Ovary (tissue), 7 donors: ENCODE measurements at regions not wholly inside any gene's neighbourhood (a gene's known extent, or its start where the extent isn't known, plus 50 kb on each side); places are given as distances from the start of the nearest gene placed in this dataset.

Experiments
- DNase-seq, 5 donors: peaks; one replicate each; pipeline ENCODE4 v3.0.0-alpha.2; 2019 to 2020
- H3K27ac ChIP-seq, 2 donors: fragments of 200-600 bp; one replicate each; pipeline versions ENCODE4 v1.5.1 to v1.8.0; 2019 to 2022
- H3K27me3 ChIP-seq: fragments of 200-600 bp; one replicate; pipeline ENCODE4 v1.8.0; 2022
- H3K36me3 ChIP-seq: fragments of 200-600 bp; sonication (generic); one replicate; pipeline ENCODE4 v1.5.1; 2019
- H3K4me1 ChIP-seq: one replicate; pipeline ENCODE4 v1.8.1; 2013; ENCODE audit warnings: mild to moderate bottlenecking, moderate library complexity; ENCODE audit not compliant: insufficient read depth
- H3K4me3 ChIP-seq: fragments of 200-600 bp; sonication (generic); one replicate; pipeline ENCODE4 v1.5.1; 2017
- H3K9me3 ChIP-seq, 2 donors: fragments of 200-600 bp in 1 of 2; sonication (generic) in 1 of 2; one replicate each; pipeline versions ENCODE4 v1.5.1 to v1.8.1; 2013 to 2019; ENCODE audit warnings: mild to moderate bottlenecking in 1 of 2, moderate library complexity in 1 of 2
- CTCF ChIP-seq, 3 donors: fragments of 450-650 bp in 2 of 3; fragments of 200-600 bp in 1 of 3; IDR thresholded peaks; one replicate each; pipeline versions ENCODE4 v1.5.1 to v1.8.0; 2016 to 2022; ENCODE audit warnings: antibody characterized with exemption in 3 of 3, mild to moderate bottlenecking in 1 of 3
- EP300 ChIP-seq: sonication (generic); formaldehyde crosslinking; IDR thresholded peaks from one replicate; pipeline ENCODE4 v1.6.1; 2017; ENCODE audit warnings: antibody characterized with exemption
- POLR2A ChIP-seq: fragments of 450-650 bp; IDR thresholded peaks from one replicate; pipeline ENCODE4 v1.6.1; 2017; ENCODE audit warnings: antibody characterized with exemption, mild to moderate bottlenecking, moderate library complexity
- WGBS, 3 donors: extraction: QIAGEN DNeasy Blood & Tissue Kit in 1 of 3; methylation state at CpG; one replicate each; pipeline versions ENCODE4 v1.1.5 to v1.1.7; 2013 to 2017; 5-methylcytosine and 5-hydroxymethylcytosine counted together
- intact Hi-C, 4 donors: fragments of 100-400 bp; cut with DNase I; formaldehyde crosslinking; loops; one replicate each; pipeline versions ENCODE4 v1.11.0 to v1.15.1; 2022 to 2023
- donor health status: DM: no; HTN: no; CAD: no; lungs with moderate emphysema.
- donor health status: DM: no; HTN: no; CAD: no.
- donor health status: Bipolar disorder and iron deficiency.
- donor health status: DM: no; HTN: no; CAD: no.
- donor health status: DM: yes; HTN: yes; CAD: no.

- DNase-seq, result no peak
- TF ChIP-seq EP300 (no peak), CTCF (IDR thresholded peaks at IDR 0.05) (no peak), POLR2A (no peak)
- H3K4me1 ChIP-seq, result no peaks in the 10 kb centered on the region
- no peaks in the 10 kb centered on the region for H3K27me3 ChIP-seq
- H3K4me3 ChIP-seq, result no peak overlapping the region
- H3K27ac ChIP-seq, result no peak overlapping the region
- intact Hi-C loops, result no loop called here
- 70 to 85% (median 81%) methylated on average over 2 of the region's 2 CpGs for WGBS, 3 donors
- H3K9me3 ChIP-seq, result no peaks in the 10 kb centered on the region
- no peaks in the 10 kb centered on the region for H3K36me3 ChIP-seq
These were observed 81.7 kb downstream of the PCDH7 start for GRCh38 chr4:30801876-30802275.

GRCh38 chr4:30802622-30803323, 82.6 kb downstream of the PCDH7 start:
- intact Hi-C loops, result no loop called here
- Histone ChIP-seq H3K9me3 (no peaks in the 10 kb centered on the region), H3K4me3 (no peak overlapping the region), H3K4me1 (no peaks in the 10 kb centered on the region), H3K27ac (no peak overlapping the region), H3K36me3 (no peaks in the 10 kb centered on the region), H3K27me3 (no peaks in the 10 kb centered on the region)
- WGBS, 3 donors, result 66 to 81% (median 79%) methylated on average over 3 of the region's 3 CpGs
- TF ChIP-seq CTCF (IDR thresholded peaks at IDR 0.05) (no peak), POLR2A (no peak), EP300 (no peak)
- DNase-seq, result no peak

- Histone ChIP-seq H3K4me1 (no peaks in the 10 kb centered on the region), H3K27me3 (no peaks in the 10 kb centered on the region), H3K36me3 (no peaks in the 10 kb centered on the region), H3K9me3 (no peaks in the 10 kb centered on the region), H3K4me3 (no peak overlapping the region), H3K27ac (no peak overlapping the region)
- intact Hi-C loops, result no loop called here
- DNase-seq, result no peak
- TF ChIP-seq CTCF (IDR thresholded peaks at IDR 0.05) (no peak), POLR2A (no peak), EP300 (no peak)
These were observed 88.1 kb downstream of the PCDH7 start for GRCh38 chr4:30808276-30808675.

GRCh38 chr4:30811296-30811695, 91.1 kb downstream of the PCDH7 start:
- no peaks in the 10 kb centered on the region for H3K4me1 ChIP-seq
- TF ChIP-seq POLR2A, result no peak
- TF ChIP-seq EP300, result no peak
- no peak for TF ChIP-seq CTCF (IDR thresholded peaks at IDR 0.05)
- no peak for DNase-seq
- no peaks in the 10 kb centered on the region for H3K36me3 ChIP-seq
- no peak overlapping the region for H3K4me3 ChIP-seq
- H3K27me3 ChIP-seq, result no peaks in the 10 kb centered on the region
- WGBS, 3 donors, result 79 to 90% (median 79%) methylated on average over 2 of the region's 2 CpGs
- intact Hi-C loops, result no loop called here
- no peaks in the 10 kb centered on the region for H3K9me3 ChIP-seq
- H3K27ac ChIP-seq, result no peak overlapping the region
